ENCODE measurements at regions not wholly inside any gene's neighbourhood (a gene's known extent, or its start where the extent isn't known, plus 50 kb on each side); places are given as distances from the start of the nearest gene placed in this dataset.

DNA sequence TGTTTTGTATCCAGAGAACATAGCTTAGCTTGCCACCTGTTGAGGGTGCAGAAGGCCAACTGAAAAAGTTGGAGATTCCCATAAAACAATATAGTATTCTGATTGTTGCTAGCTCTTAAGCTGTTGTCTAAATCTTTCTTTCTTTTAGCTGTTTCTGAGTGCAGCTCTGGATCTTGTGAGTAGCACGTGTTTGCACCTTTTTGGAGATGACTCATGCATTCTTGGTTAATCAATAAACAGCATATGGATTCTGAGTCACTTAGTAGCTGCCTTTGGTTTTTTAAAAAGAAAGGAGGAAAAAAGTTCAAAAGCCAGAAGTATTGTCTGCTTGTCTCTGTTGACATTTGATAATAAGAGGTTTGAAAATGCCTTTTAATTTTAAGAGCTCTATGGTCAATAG lies 483.0 kb upstream of the FSIP2 start:
- POLR2A ChIA-PET: no interaction called here
- no peak for FAIRE-seq
- Histone ChIP-seq H3K4me3 (replicated peaks in 1 of 3; ENCODE audit: insufficient read depth in 1 of 3, low read depth in 1 of 3, low read length in 3 of 3) (no peak overlapping the region), H3K79me2 (ENCODE audit: control insufficient read depth, insufficient read depth, low read length) (no peaks in the 10 kb centered on the region), H3K27ac (ENCODE audit: insufficient read depth, low read depth, low read length) (no peak overlapping the region), H3K9me1 (replicated peaks; ENCODE audit: control insufficient read depth, extremely low read depth, insufficient read depth, low read length) (no peaks in the 10 kb centered on the region), H3K9ac (replicated peaks; ENCODE audit: extremely low read depth, insufficient read depth, low read length) (no peak overlapping the region), H4K20me1 (replicated peaks; ENCODE audit: control insufficient read depth, extremely low read depth, insufficient read depth, low read length) (no peaks in the 10 kb centered on the region), H3K27me3 (ENCODE audit: control insufficient read depth in 2 of 2, insufficient read depth in 2 of 2, low read length in 2 of 2) (no peaks in the 10 kb centered on the region), H2AFZ (ENCODE audit: low read depth, low read length) (no peak overlapping the region), H3K4me1 (ENCODE audit: control insufficient read depth, extremely low read depth, insufficient read depth, low read length) (no peaks in the 10 kb centered on the region), H3K4me2 (ENCODE audit: insufficient read depth, low read length) (no peak overlapping the region), H3K9me3 (replicated peaks; ENCODE audit: control insufficient read depth, insufficient read depth, low read length) (no peaks in the 10 kb centered on the region), H3K36me3 (ENCODE audit: control insufficient read depth in 2 of 2, extremely low read depth in 1 of 2, insufficient read depth in 2 of 2, low read length in 2 of 2) (no peaks in the 10 kb centered on the region)
- intact Hi-C loops (cut with micrococcal nuclease) (no loop called here), dilution Hi-C loops (cut with MboI; ENCODE audit: extremely low pct_ligation_motif_present, low sequenced_read_pairs) (no loop called here)
- TF ChIP-seq POLR2A (IDR thresholded peaks at IDR 0.05; ENCODE audit: low read depth, low read length) (no peak), FOS (IDR thresholded peaks at IDR 0.05; ENCODE audit: borderline replicate concordance, insufficient read depth, low read length) (no peak), JUN (IDR thresholded peaks at IDR 0.05; ENCODE audit: borderline replicate concordance, insufficient read depth, insufficient read length, low read depth) (no peak), MYC (IDR thresholded peaks at IDR 0.05; ENCODE audit: low read depth, low read length) (no peak)
- TF ChIP-seq, protein P1, sequence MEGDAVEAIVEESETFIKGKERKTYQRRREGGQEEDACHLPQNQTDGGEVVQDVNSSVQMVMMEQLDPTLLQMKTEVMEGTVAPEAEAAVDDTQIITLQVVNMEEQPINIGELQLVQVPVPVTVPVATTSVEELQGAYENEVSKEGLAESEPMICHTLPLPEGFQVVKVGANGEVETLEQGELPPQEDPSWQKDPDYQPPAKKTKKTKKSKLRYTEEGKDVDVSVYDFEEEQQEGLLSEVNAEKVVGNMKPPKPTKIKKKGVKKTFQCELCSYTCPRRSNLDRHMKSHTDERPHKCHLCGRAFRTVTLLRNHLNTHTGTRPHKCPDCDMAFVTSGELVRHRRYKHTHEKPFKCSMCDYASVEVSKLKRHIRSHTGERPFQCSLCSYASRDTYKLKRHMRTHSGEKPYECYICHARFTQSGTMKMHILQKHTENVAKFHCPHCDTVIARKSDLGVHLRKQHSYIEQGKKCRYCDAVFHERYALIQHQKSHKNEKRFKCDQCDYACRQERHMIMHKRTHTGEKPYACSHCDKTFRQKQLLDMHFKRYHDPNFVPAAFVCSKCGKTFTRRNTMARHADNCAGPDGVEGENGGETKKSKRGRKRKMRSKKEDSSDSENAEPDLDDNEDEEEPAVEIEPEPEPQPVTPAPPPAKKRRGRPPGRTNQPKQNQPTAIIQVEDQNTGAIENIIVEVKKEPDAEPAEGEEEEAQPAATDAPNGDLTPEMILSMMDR (IDR thresholded peaks at IDR 0.05; ENCODE audit: extremely low read depth in 1 of 2, insufficient read depth in 1 of 2, low read depth in 1 of 2, low read length in 2 of 2): no peak
- CTCF ChIA-PET: no interaction called here
- no peak for DNase-seq (ENCODE audit: low read depth, low spot score)
- no TSS peak for BruUV-seq (replicated peaks)

DNA sequence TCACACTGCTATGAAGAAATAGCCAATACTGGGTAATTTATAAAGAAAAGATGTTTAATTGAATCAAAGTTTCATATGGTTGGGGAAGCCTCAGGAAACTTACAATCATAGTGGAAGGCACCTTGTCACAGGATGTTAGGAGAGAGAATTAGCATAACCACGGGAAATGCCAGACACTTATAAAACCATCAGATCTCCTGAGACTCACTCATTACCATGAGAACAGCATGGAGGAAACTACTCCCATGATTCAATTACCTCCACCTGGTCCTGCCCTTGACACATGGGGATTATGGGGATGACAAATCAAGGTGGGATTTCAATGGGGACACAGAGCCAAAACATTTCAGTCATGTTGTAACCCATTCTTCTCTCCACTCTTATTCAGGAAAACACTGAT lies 472.9 kb upstream of the FSIP2 start:
- Histone ChIP-seq H3K36me3 (ENCODE audit: control insufficient read depth in 2 of 2, extremely low read depth in 1 of 2, insufficient read depth in 2 of 2, low read length in 2 of 2) (no peaks in the 10 kb centered on the region), H3K27ac (ENCODE audit: insufficient read depth, low read depth, low read length) (no peak overlapping the region), H4K20me1 (replicated peaks; ENCODE audit: control insufficient read depth, extremely low read depth, insufficient read depth, low read length) (no peaks in the 10 kb centered on the region), H3K27me3 (ENCODE audit: control insufficient read depth in 2 of 2, insufficient read depth in 2 of 2, low read length in 2 of 2) (no peaks in the 10 kb centered on the region), H3K4me2 (ENCODE audit: insufficient read depth, low read length) (no peak overlapping the region), H3K9me3 (replicated peaks; ENCODE audit: control insufficient read depth, insufficient read depth, low read length) (no peaks in the 10 kb centered on the region), H2AFZ (ENCODE audit: low read depth, low read length) (no peak overlapping the region), H3K9ac (replicated peaks; ENCODE audit: extremely low read depth, insufficient read depth, low read length) (no peak overlapping the region), H3K4me1 (ENCODE audit: control insufficient read depth, extremely low read depth, insufficient read depth, low read length) (no peaks in the 10 kb centered on the region), H3K4me3 (replicated peaks in 1 of 3; ENCODE audit: insufficient read depth in 1 of 3, low read depth in 1 of 3, low read length in 3 of 3) (no peak overlapping the region), H3K9me1 (replicated peaks; ENCODE audit: control insufficient read depth, extremely low read depth, insufficient read depth, low read length) (no peaks in the 10 kb centered on the region), H3K79me2 (ENCODE audit: control insufficient read depth, insufficient read depth, low read length) (no peaks in the 10 kb centered on the region)
- no TSS peak for BruUV-seq (replicated peaks)
- FAIRE-seq (no peak), DNase-seq (ENCODE audit: low read depth, low spot score) (no peak)
- ChIA-PET POLR2A (no interaction called here), CTCF (no interaction called here)
- dilution Hi-C loops (cut with MboI; ENCODE audit: extremely low pct_ligation_motif_present, low sequenced_read_pairs) (no loop called here), intact Hi-C loops (cut with micrococcal nuclease) (no loop called here)
- TF ChIP-seq FOS (IDR thresholded peaks at IDR 0.05; ENCODE audit: borderline replicate concordance, insufficient read depth, low read length): no peak

All from endothelial cell of umbilical vein (primary cell).